BLaER1 (cell line): ENCODE measurements at regions not wholly inside any gene's neighbourhood (a gene's known extent, or its start where the extent isn't known, plus 50 kb on each side); places are given as distances from the start of the nearest gene placed in this dataset.
"Not testable (repeated sequence)": the region's sequence is repeated elsewhere in the genome, so short reads cannot be mapped to it uniquely, and the experiment has no call there.

ENCODE experiments used
- H3K27ac ChIP-seq: shearing (Covaris generic); formaldehyde crosslinking; 2 replicates; pipeline ENCODE4 v1.8.1; 2022
- H3K27me3 ChIP-seq: shearing (Covaris generic); formaldehyde crosslinking; 2 replicates; pipeline ENCODE4 v1.8.1; 2022
- H3K36me3 ChIP-seq: shearing (Covaris generic); formaldehyde crosslinking; 2 replicates; pipeline ENCODE4 v1.8.1; 2022
- H3K4me1 ChIP-seq: shearing (Covaris generic); formaldehyde crosslinking; 2 replicates; pipeline ENCODE4 v1.8.1; 2022
- H3K4me2 ChIP-seq: shearing (Covaris generic); formaldehyde crosslinking; 2 replicates; pipeline ENCODE4 v1.8.1; 2022
- H3K4me3 ChIP-seq: shearing (Covaris generic); formaldehyde crosslinking; 2 replicates; pipeline ENCODE4 v1.8.1; 2022
- H3K9ac ChIP-seq: shearing (Covaris generic); formaldehyde crosslinking; 2 replicates; pipeline ENCODE4 v1.8.1; 2022
- H3K9me3 ChIP-seq: shearing (Covaris generic); formaldehyde crosslinking; 2 replicates; pipeline ENCODE4 v1.8.1; 2022
- H4K20me1 ChIP-seq: shearing (Covaris generic); formaldehyde crosslinking; 2 replicates; pipeline ENCODE4 v1.8.1; 2022
- Cebpa-rat ChIP-seq: shearing (Covaris generic); IDR thresholded peaks from 2 replicates; pipeline ENCODE4 v1.8.1; 2022

DNA sequence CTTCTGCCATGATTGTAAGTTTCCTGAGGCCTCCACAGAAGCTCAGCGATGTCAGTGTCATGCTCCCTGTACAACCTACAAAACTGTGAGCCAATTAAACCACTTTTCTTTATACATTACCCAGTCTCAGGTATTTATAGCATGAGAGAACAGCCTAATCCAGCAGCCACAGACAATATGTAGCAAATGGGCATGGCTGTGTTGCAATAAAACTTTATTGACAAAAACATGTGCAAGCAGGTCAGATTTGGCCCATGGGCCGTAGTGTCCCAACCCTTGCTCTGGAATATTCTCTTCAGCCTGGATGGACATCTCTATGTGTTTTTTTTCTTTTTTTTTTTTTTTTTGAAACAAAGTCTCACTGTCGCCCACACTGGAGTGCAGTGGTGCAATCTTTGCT, 60.9 kb upstream of the EEF2KMT start:
- Histone ChIP-seq H3K4me3 (no peak overlapping the region), H3K9ac (no peak overlapping the region), H3K27me3 (no peaks in the 10 kb centered on the region), H3K4me1 (no peaks in the 10 kb centered on the region), H3K9me3 (peaks cover 11% of the 10 kb centered on the region), H3K27ac (no peak overlapping the region), H3K4me2 (no peak overlapping the region), H3K36me3 (no peaks in the 10 kb centered on the region), H4K20me1 (no peaks in the 10 kb centered on the region)
- TF ChIP-seq Cebpa-rat: no peak

- not testable (repeated sequence) for H3K27ac ChIP-seq, H4K20me1 ChIP-seq, H3K36me3 ChIP-seq, H3K27me3 ChIP-seq, H3K9me3 ChIP-seq, H3K4me3 ChIP-seq, H3K9ac ChIP-seq, H3K4me1 ChIP-seq, H3K4me2 ChIP-seq
These were observed 58.9 kb upstream of the EEF2KMT start for GRCh38 chr16:5156486-5156885.

DNA sequence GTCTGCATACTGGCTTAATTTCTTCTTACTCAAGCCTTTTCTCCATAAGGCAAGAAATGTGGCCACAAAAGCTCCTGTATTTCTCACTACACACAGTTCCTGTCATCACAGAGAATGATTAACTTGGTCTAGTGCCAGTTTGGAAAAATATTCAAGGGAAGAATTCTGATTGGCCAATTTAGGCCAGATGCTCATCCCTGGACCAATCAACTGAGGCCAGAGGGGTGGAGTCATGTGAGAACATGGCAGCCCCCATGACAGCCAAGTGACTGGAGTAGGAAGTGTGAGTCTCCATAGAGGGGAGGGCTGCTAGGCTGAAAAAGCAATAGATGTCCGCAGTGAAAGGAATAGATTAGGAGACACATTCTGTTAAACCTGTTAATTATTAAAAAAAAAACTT, 56.4 kb upstream of the EEF2KMT start:
- not testable (repeated sequence) for H3K27ac ChIP-seq

DNA sequence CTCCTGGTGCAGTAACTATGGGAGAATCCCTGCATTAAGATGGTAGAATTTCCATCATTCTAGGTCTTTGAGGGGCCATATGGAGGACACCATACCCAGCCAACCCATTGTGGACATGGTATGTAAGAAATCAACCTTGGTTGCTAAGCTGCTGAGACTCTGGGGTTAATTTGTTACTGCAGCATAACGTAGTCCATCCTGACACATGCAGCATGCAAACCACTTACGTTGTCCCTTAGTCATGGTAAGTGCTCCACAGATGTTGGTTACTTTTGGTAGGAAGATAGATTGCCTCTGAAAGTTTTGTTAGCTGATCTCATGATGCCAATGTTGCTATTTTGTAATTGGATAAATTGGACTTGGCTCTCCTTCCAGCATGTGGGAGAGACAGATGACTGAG, 53.8 kb upstream of the EEF2KMT start:
- H3K4me1 ChIP-seq, H3K9ac ChIP-seq, H3K4me3 ChIP-seq, H3K4me2 ChIP-seq, H3K27ac ChIP-seq, H3K36me3 ChIP-seq, H3K9me3 ChIP-seq, H3K27me3 ChIP-seq, H4K20me1 ChIP-seq: not testable (repeated sequence)

More for the DNA sequence above, 56.4 kb upstream of the EEF2KMT start:
- H4K20me1 ChIP-seq, H3K4me3 ChIP-seq, H3K36me3 ChIP-seq, H3K9ac ChIP-seq, H3K9me3 ChIP-seq, H3K4me2 ChIP-seq, H3K27me3 ChIP-seq, H3K4me1 ChIP-seq: not testable (repeated sequence)
